NT2/D1 (cell line): ENCODE measurements at regions not wholly inside any gene's neighbourhood (a gene's known extent, or its start where the extent isn't known, plus 50 kb on each side); places are given as distances from the start of the nearest gene placed in this dataset.

Experiments used
- DNase-seq: peaks from one replicate; pipeline ENCODE4 v3.0.0-alpha.2; 2011; ENCODE audit warnings: low read depth, low spot score
- H3K27me3 ChIP-seq: 2 replicates; pipeline ENCODE4 v1.6.0; 2011; ENCODE audit warnings: mild to moderate bottlenecking; ENCODE audit not compliant: insufficient read length, insufficient read depth
- H3K36me3 ChIP-seq: 2 replicates; pipeline ENCODE4 v1.6.1; 2011; ENCODE audit warnings: mild to moderate bottlenecking, low read length, mixed read lengths; ENCODE audit not compliant: insufficient read depth, insufficient read length
- H3K4me1 ChIP-seq: 2 replicates; pipeline ENCODE4 v1.5.1; 2011; ENCODE audit not compliant: insufficient read depth, insufficient read length
- H3K4me3 ChIP-seq: 2 replicates; pipeline ENCODE4 v1.5.1; 2011; ENCODE audit warnings: low read depth; ENCODE audit not compliant: insufficient read length
- H3K9ac ChIP-seq: 2 replicates; pipeline ENCODE4 v1.6.0; 2011; ENCODE audit warnings: low read depth; ENCODE audit not compliant: insufficient read length
- H3K9me3 ChIP-seq: 2 replicates; pipeline ENCODE4 v1.5.1; 2011; ENCODE audit warnings: mild to moderate bottlenecking, low read length; ENCODE audit not compliant: insufficient read depth
- SUZ12 ChIP-seq: IDR thresholded peaks from 2 replicates; pipeline ENCODE4 v1.6.1; 2011; ENCODE audit not compliant: insufficient read length, insufficient read depth; ENCODE audit errors: extremely low read depth
- YY1 ChIP-seq: IDR thresholded peaks from 2 replicates; pipeline ENCODE4 v1.6.1; 2011; ENCODE audit not compliant: insufficient read length, insufficient read depth
- ZNF274 ChIP-seq: IDR thresholded peaks from 2 replicates; pipeline ENCODE4 v1.6.1; 2011; ENCODE audit warnings: mild to moderate bottlenecking, low read depth, low read length

DNA sequence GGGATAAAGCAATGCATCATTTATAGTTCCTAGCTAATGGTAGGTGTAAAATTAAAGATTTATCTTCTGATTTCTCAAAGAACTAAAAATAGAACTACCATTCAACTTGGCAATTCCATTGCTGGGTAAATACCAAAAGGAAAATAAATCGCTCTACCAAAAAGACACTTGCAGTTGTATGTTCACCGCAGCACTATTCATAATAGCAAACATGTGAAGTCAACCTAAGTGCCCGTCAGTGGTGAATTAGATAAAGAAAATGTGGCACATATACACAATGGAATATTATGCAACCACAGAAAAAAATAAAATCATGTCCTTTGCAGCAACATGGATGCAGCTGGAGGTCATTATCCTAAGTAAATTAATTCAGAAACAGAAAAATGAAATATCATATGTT lies 192.8 kb upstream of the ADRA1D start:
- no peak for TF ChIP-seq YY1
- no peak for TF ChIP-seq SUZ12
- no peak for TF ChIP-seq ZNF274

DNA sequence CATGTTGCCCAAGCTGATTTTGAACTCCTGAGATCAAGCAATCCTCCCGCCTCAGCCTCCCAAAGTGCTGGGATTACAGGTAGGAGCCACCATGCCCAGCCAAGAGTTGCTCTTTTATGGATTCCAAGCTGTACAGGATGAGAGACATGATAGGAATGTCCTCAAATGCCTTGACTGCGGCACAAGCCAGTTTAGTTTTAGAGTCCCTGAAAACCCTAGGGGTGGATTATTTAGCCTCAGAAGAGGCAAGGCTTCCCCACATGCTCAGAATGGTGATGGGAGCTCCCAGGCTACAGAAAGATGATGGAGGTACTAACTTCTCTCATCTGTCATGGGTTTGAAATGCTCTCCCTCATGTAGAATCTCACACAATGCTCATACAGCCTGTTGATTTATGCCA lies 192.1 kb upstream of the ADRA1D start:
- TF ChIP-seq YY1 = no peak
- no peak for TF ChIP-seq ZNF274
- TF ChIP-seq SUZ12 = no peak
- H3K27me3 ChIP-seq = no peaks in the 10 kb centered on the region

More for the DNA sequence above, 192.8 kb upstream of the ADRA1D start:
- Histone ChIP-seq H3K36me3 (no peaks in the 10 kb centered on the region), H3K4me3 (no peak overlapping the region), H3K4me1 (no peaks in the 10 kb centered on the region), H3K9ac (no peak overlapping the region), H3K9me3 (peaks cover 4% of the 10 kb centered on the region; the same call in 1 of the 2 replicates), H3K27me3 (no peaks in the 10 kb centered on the region)
- DNase-seq = no peak

DNA sequence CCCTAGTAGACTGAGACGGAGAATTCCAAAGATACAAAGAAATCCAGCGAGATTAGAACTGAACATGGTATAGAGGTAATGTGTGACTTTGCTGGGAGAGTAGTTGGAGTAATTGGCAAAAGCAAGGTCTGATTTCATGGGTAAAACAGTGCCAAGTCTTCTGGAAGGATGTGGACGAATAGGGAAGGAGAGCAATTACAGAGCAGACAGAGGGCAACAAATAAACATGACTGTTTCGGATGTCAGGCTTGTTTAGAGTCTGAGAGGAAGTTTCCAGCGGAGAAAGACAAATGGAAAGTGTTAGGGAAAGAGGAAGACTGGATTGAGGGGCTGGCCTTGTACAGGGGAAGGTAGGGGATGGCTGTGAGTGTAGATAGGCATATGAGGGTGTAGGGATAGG lies 190.4 kb upstream of the ADRA1D start:
- H3K9me3 ChIP-seq = no peaks in the 10 kb centered on the region
- no peaks in the 10 kb centered on the region for H3K36me3 ChIP-seq
- H3K4me3 ChIP-seq = no peak overlapping the region
- peak; percentile 11 for DNase-seq
- H3K4me1 ChIP-seq = no peaks in the 10 kb centered on the region
- H3K27me3 ChIP-seq = no peaks in the 10 kb centered on the region
- no peak overlapping the region for H3K9ac ChIP-seq
- TF ChIP-seq SUZ12 (no peak), YY1 (no peak), ZNF274 (no peak)

More for the DNA sequence above, 192.1 kb upstream of the ADRA1D start:
- no peaks in the 10 kb centered on the region for H3K4me1 ChIP-seq
- H3K9ac ChIP-seq = no peak overlapping the region
- no peaks in the 10 kb centered on the region for H3K36me3 ChIP-seq
- DNase-seq = no peak
- H3K9me3 ChIP-seq = no peaks in the 10 kb centered on the region
- no peak overlapping the region for H3K4me3 ChIP-seq

DNA sequence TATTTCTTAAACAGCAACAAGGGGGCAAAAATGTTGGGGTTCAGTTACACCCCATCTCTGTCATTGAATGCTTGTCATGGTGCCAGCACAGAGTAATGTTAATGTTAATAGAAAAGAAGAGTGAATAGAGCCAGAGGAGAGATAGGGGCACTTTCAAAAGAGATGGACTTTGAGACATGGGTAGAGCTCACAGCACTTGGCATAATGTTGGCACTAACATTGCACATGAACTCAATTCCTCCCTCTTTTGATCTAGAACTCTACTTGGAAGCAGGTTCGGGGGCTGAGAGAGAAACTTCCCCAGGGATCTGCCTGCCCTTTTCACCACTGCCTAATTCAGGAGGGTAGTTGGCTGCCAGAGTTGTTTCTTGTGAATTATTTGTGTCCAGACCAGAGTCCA lies 188.0 kb upstream of the ADRA1D start:
- no peaks in the 10 kb centered on the region for H3K36me3 ChIP-seq
- DNase-seq = no peak
- no peak overlapping the region for H3K9ac ChIP-seq
- TF ChIP-seq ZNF274 (no peak), YY1 (no peak), SUZ12 (no peak)
- H3K4me3 ChIP-seq = no peak overlapping the region
- H3K27me3 ChIP-seq = no peaks in the 10 kb centered on the region
- no peaks in the 10 kb centered on the region for H3K4me1 ChIP-seq
- H3K9me3 ChIP-seq = no peaks in the 10 kb centered on the region

DNA sequence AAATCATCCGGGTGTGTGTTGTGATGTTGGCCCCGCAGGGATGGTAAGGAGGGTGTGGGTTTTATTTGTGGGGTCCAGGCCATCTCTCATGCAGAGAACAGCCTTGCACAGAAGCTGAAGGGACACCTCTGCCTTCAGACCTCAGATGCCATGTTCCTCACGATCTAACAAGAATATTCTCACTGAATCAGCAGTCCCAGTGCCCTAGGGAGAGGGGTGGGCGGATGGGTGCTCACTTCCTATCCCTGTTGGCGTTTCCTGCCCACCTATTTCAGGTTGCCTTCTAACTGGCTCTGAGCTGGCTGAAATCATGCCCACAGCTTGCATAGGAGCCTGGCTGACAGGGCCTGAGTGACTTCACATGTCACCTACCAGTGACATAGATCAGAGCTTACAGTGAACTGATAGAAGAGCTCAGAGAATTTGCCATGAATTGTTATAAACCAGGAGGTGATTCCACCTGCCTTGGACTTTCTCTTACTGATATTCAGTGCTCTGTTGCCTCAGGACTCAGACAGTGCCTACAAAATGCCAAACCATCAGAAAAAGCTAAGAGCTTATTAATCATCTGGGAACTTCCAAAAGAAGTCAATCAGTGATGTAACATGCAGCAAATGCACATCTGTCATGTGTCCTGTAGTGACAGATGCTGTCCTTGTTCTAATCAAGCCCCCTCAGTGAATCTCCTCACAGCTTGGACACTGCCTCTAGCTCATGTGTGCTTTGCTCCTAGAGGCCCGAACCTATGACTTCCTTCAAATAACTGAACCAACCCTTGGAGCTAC lies 186.8 kb upstream of the ADRA1D start:
- H3K4me3 ChIP-seq = no peak overlapping the region
- DNase-seq = no peak
- H3K4me1 ChIP-seq = no peaks in the 10 kb centered on the region
- no peak for TF ChIP-seq SUZ12
- no peak for TF ChIP-seq YY1
- no peak for TF ChIP-seq ZNF274
- no peaks in the 10 kb centered on the region for H3K36me3 ChIP-seq
- H3K9ac ChIP-seq = no peak overlapping the region
- H3K27me3 ChIP-seq = no peaks in the 10 kb centered on the region
- H3K9me3 ChIP-seq = no peaks in the 10 kb centered on the region

GRCh38 chr20:4435225-4435624 lies 186.1 kb upstream of the ADRA1D start:
- Histone ChIP-seq H3K9me3 (no peaks in the 10 kb centered on the region), H3K9ac (no peak overlapping the region), H3K36me3 (no peaks in the 10 kb centered on the region), H3K27me3 (no peaks in the 10 kb centered on the region), H3K4me3 (no peak overlapping the region), H3K4me1 (no peaks in the 10 kb centered on the region)
- DNase-seq = no peak
- no peak for TF ChIP-seq ZNF274
- no peak for TF ChIP-seq YY1
- TF ChIP-seq SUZ12 = no peak

DNA sequence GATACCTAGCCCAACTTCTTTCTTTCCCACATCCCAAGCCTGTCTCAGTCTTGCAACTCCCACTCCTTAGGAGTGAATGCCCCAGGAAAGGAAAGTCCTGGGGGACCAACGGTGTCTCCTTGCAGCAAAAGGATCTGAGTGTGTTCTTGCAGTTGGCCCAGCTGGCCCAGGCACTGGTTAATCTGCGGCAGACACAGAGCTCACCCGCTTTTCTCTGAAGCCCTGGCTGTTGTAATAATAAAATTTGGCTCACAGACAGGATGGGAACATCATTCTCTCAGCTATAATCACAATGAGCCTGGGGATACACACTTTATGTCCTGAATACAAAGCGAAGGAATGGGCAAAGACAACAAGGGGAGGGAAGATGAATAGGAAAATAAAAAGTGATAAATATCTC lies 185.6 kb upstream of the ADRA1D start:
- no peaks in the 10 kb centered on the region for H3K4me1 ChIP-seq
- no peak for DNase-seq
- TF ChIP-seq YY1 = no peak
- no peak for TF ChIP-seq SUZ12
- TF ChIP-seq ZNF274 = no peak
- H3K9ac ChIP-seq = no peak overlapping the region
- H3K27me3 ChIP-seq = no peaks in the 10 kb centered on the region
- no peaks in the 10 kb centered on the region for H3K36me3 ChIP-seq
- no peak overlapping the region for H3K4me3 ChIP-seq
- no peaks in the 10 kb centered on the region for H3K9me3 ChIP-seq
